ENCODE measurements at regions not wholly inside any gene's neighbourhood (a gene's known extent, or its start where the extent isn't known, plus 50 kb on each side); places are given as distances from the start of the nearest gene placed in this dataset.

DNA sequence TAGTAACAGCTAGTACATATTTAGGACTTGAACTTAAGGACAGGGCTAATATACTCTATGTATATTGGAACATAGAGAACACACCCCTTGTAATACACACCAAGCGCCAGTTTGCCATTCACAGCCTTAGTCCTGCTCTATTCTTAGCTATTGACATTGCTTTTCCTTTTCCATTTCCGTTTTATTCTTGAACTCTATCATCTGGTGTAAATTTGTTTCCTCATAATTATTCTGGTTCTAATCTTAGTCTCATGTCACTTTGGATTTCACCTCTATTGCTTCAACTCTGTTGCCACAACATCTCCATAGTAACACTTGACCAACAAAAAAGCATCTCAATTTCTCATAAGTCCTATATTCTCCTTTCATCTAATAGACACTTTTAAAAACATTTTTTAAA is 225.7 kb downstream of the PHLDA1 start:
- H3K18ac ChIP-seq (ENCODE audit: low read length): no peak overlapping the region
- no peak overlapping the region for H2BK15ac ChIP-seq (ENCODE audit: low read length)
- H2BK120ac ChIP-seq (ENCODE audit: low read depth, low read length): no peak overlapping the region
- H2BK5ac ChIP-seq (ENCODE audit: low read length): no peak overlapping the region
- no peaks in the 10 kb centered on the region for H3K27me3 ChIP-seq (ENCODE audit: control insufficient read depth in 3 of 3, insufficient read depth in 3 of 3, low read depth in 1 of 3, low read length in 3 of 3)
- no CpG with 5 or more reads among the region's 2 CpGs for WGBS, 2 donors (ENCODE audit: extremely low coverage in 2 of 2, insufficient read length in 2 of 2, insufficient replicate concordance in 1 of 2)
- H3K36me3 ChIP-seq (replicated peaks in 1 of 2; ENCODE audit: control insufficient read depth in 2 of 2, insufficient read depth in 2 of 2, low read length in 2 of 2): no peaks in the 10 kb centered on the region
- DNase-seq (ENCODE audit: low spot score): no peak
- H3K79me1 ChIP-seq (ENCODE audit: low read depth, low read length): no peaks in the 10 kb centered on the region
- peaks cover 4 to 27% of the 10 kb centered on the region in 2 donors for H3K9me3 ChIP-seq (replicated peaks in 1 of 2; ENCODE audit: control insufficient read depth in 2 of 2, insufficient read depth in 1 of 2, low read depth in 1 of 2, low read length in 2 of 2)
- H3K4ac ChIP-seq (ENCODE audit: low read length): no peak overlapping the region
- H3K4me1 ChIP-seq (ENCODE audit: control insufficient read depth in 2 of 2, insufficient read depth in 1 of 2, low read depth in 1 of 2, low read length in 2 of 2): peaks cover 0 to 14% of the 10 kb centered on the region in 2 donors
- no peak overlapping the region for H2AK5ac ChIP-seq (ENCODE audit: low read depth, low read length)
- H3K4me2 ChIP-seq (ENCODE audit: insufficient read depth, low read length, poor library complexity, severe bottlenecking): no peak overlapping the region
- no peak overlapping the region for H3K27ac ChIP-seq (replicated peaks; ENCODE audit: low read length)
- no peak overlapping the region for H4K8ac ChIP-seq (ENCODE audit: low read depth, low read length)
- no peak overlapping the region for H2BK12ac ChIP-seq (ENCODE audit: low read length)
- H3K4me3 ChIP-seq (ENCODE audit: low read length in 2 of 2): no peak overlapping the region
- no peak overlapping the region for H2AFZ ChIP-seq (ENCODE audit: low read length)
- no peak overlapping the region for H3K9ac ChIP-seq (ENCODE audit: low read depth, low read length, poor library complexity)
- H3K23ac ChIP-seq (ENCODE audit: low read depth, low read length, poor library complexity): no peak overlapping the region
- no peak overlapping the region for H4K91ac ChIP-seq (ENCODE audit: low read depth, low read length, poor library complexity)
- no peak overlapping the region for H3K14ac ChIP-seq (ENCODE audit: low read length)

DNA sequence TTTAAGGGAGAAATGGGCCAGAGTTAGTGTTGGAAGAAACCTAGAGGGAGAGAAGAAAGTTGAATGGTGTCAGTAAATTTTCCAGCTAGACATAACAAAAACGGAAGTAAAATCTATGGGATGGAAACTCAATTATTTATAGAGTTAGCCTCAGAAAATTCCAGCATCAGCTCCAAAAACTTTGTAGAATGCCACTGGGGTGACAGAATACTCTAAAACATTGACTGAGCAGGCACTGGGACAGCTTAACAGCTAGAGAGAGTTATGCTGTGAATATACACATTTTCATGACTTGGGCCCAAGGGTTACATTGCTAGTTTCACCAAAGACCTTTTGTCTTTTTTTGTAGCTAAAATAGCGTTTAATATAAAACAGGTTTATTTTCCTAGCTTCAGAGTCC is 226.3 kb downstream of the PHLDA1 start:
- Histone ChIP-seq H3K79me1 (ENCODE audit: low read depth, low read length) (no peaks in the 10 kb centered on the region), H2AFZ (ENCODE audit: low read length) (no peak overlapping the region), H3K4me3 (ENCODE audit: low read length in 2 of 2) (no peak overlapping the region), H3K14ac (ENCODE audit: low read length) (no peak overlapping the region), H4K8ac (ENCODE audit: low read depth, low read length) (no peak overlapping the region), H3K9ac (ENCODE audit: low read depth, low read length, poor library complexity) (no peak overlapping the region), H2AK5ac (ENCODE audit: low read depth, low read length) (no peak overlapping the region), H2BK120ac (ENCODE audit: low read depth, low read length) (no peak overlapping the region), H3K27me3 (ENCODE audit: control insufficient read depth in 3 of 3, insufficient read depth in 3 of 3, low read depth in 1 of 3, low read length in 3 of 3) (no peaks in the 10 kb centered on the region), H3K18ac (ENCODE audit: low read length) (no peak overlapping the region), H3K4me2 (ENCODE audit: insufficient read depth, low read length, poor library complexity, severe bottlenecking) (no peak overlapping the region), H4K91ac (ENCODE audit: low read depth, low read length, poor library complexity) (no peak overlapping the region), H3K36me3 (replicated peaks in 1 of 2; ENCODE audit: control insufficient read depth in 2 of 2, insufficient read depth in 2 of 2, low read length in 2 of 2) (no peaks in the 10 kb centered on the region), H3K9me3 (replicated peaks in 1 of 2; ENCODE audit: control insufficient read depth in 2 of 2, insufficient read depth in 1 of 2, low read depth in 1 of 2, low read length in 2 of 2) (peaks cover 4 to 27% of the 10 kb centered on the region in 2 donors), H3K4ac (ENCODE audit: low read length) (no peak overlapping the region), H2BK12ac (ENCODE audit: low read length) (no peak overlapping the region), H2BK15ac (ENCODE audit: low read length) (no peak overlapping the region), H3K4me1 (ENCODE audit: control insufficient read depth in 2 of 2, insufficient read depth in 1 of 2, low read depth in 1 of 2, low read length in 2 of 2) (peaks cover 0 to 12% of the 10 kb centered on the region in 2 donors), H3K27ac (replicated peaks; ENCODE audit: low read length) (no peak overlapping the region), H2BK5ac (ENCODE audit: low read length) (no peak overlapping the region), H3K23ac (ENCODE audit: low read depth, low read length, poor library complexity) (no peak overlapping the region)
- no peak for DNase-seq (ENCODE audit: low spot score)
- WGBS, 2 donors (ENCODE audit: extremely low coverage in 2 of 2, insufficient read length in 2 of 2, insufficient replicate concordance in 1 of 2): no CpG with 5 or more reads among the region's 2 CpGs

DNA sequence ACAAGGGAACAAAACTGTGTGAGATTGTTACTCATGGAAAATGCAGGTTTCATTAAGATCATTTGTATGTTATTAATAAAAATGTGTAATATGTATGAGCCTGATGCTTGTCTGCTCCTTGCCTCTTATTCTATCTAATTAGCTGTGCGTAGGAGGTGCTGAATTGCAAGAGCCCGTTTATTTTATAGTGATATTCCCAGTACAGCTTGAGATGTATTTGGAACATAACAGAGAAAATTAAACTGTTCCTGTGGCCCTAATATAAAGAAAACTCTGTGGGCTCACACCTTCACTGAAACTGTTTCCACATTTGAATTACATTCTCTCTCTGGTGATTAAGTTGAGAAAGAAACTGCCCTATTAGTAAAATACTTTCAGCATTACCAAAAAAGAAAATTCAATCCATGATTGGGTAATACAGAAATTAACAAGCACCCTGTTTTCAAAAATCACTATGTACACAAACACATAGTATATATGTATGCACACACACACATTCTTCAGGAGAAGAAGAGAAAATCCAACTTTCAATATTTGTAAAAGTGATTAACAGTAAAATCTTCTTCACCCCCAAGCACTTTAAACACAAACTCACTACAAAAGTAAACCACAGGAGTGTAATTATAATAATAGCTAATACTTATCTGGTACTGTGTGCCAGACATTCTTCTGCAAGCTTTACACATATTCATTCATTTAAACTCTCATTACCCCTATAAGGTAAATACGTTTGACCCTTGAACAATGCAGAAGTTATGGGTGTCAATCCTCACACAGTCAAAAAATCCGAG is 233.2 kb downstream of the PHLDA1 start:
- Histone ChIP-seq H3K79me1 (ENCODE audit: low read depth, low read length) (no peaks in the 10 kb centered on the region), H4K8ac (ENCODE audit: low read depth, low read length) (no peak overlapping the region), H3K9ac (ENCODE audit: low read depth, low read length, poor library complexity) (no peak overlapping the region), H3K4me1 (ENCODE audit: control insufficient read depth in 2 of 2, insufficient read depth in 1 of 2, low read depth in 1 of 2, low read length in 2 of 2) (no peaks in the 10 kb centered on the region), H3K18ac (ENCODE audit: low read length) (no peak overlapping the region), H3K4ac (ENCODE audit: low read length) (no peak overlapping the region), H4K91ac (ENCODE audit: low read depth, low read length, poor library complexity) (no peak overlapping the region), H3K4me2 (ENCODE audit: insufficient read depth, low read length, poor library complexity, severe bottlenecking) (no peak overlapping the region), H3K14ac (ENCODE audit: low read length) (no peak overlapping the region), H2AFZ (ENCODE audit: low read length) (peak overlapping the region; percentile 26), H2BK120ac (ENCODE audit: low read depth, low read length) (no peak overlapping the region), H3K36me3 (replicated peaks in 1 of 2; ENCODE audit: control insufficient read depth in 2 of 2, insufficient read depth in 2 of 2, low read length in 2 of 2) (no peaks in the 10 kb centered on the region), H3K23ac (ENCODE audit: low read depth, low read length, poor library complexity) (no peak overlapping the region), H2BK15ac (ENCODE audit: low read length) (no peak overlapping the region), H2BK12ac (ENCODE audit: low read length) (no peak overlapping the region), H2BK5ac (ENCODE audit: low read length) (no peak overlapping the region), H3K27ac (replicated peaks; ENCODE audit: low read length) (no peak overlapping the region), H3K9me3 (replicated peaks in 1 of 2; ENCODE audit: control insufficient read depth in 2 of 2, insufficient read depth in 1 of 2, low read depth in 1 of 2, low read length in 2 of 2) (peaks cover 0 to 2% of the 10 kb centered on the region in 2 donors), H2AK5ac (ENCODE audit: low read depth, low read length) (no peak overlapping the region), H3K27me3 (ENCODE audit: control insufficient read depth in 3 of 3, insufficient read depth in 3 of 3, low read depth in 1 of 3, low read length in 3 of 3) (no peaks in the 10 kb centered on the region), H3K4me3 (ENCODE audit: low read length in 2 of 2) (no peak overlapping the region)
- no CpG with 5 or more reads among the region's 4 CpGs for WGBS, 2 donors (ENCODE audit: extremely low coverage in 2 of 2, insufficient read length in 2 of 2, insufficient replicate concordance in 1 of 2)
- DNase-seq (ENCODE audit: low spot score): no peak

DNA sequence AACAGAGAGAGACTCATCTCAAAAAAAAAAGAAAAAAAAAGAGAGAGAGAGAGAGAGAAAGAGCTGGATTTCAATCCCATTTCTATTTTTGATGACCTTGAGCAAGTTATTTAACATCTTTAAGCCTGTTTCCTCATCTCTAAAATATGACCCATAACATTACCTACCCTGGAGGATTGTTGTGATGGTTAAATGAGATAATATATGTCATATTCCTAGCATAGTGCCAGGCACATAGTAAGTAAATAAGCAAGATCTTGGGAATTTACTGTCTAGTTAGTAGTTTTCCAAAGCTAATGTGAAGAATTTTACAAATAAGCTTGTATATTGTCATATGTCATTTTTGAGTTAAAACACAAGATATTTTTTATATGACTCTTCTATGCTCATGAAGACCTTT is 236.5 kb downstream of the PHLDA1 start:
- Histone ChIP-seq H3K36me3 (replicated peaks in 1 of 2; ENCODE audit: control insufficient read depth in 2 of 2, insufficient read depth in 2 of 2, low read length in 2 of 2) (no peaks in the 10 kb centered on the region), H3K9me3 (replicated peaks in 1 of 2; ENCODE audit: control insufficient read depth in 2 of 2, insufficient read depth in 1 of 2, low read depth in 1 of 2, low read length in 2 of 2) (no peaks in the 10 kb centered on the region), H2BK120ac (ENCODE audit: low read depth, low read length) (no peak overlapping the region), H2AFZ (ENCODE audit: low read length) (no peak overlapping the region), H3K4ac (ENCODE audit: low read length) (no peak overlapping the region), H3K9ac (ENCODE audit: low read depth, low read length, poor library complexity) (no peak overlapping the region), H3K79me1 (ENCODE audit: low read depth, low read length) (no peaks in the 10 kb centered on the region), H3K4me2 (ENCODE audit: insufficient read depth, low read length, poor library complexity, severe bottlenecking) (no peak overlapping the region), H3K14ac (ENCODE audit: low read length) (no peak overlapping the region), H2BK12ac (ENCODE audit: low read length) (no peak overlapping the region), H3K4me1 (ENCODE audit: control insufficient read depth in 2 of 2, insufficient read depth in 1 of 2, low read depth in 1 of 2, low read length in 2 of 2) (no peaks in the 10 kb centered on the region), H2BK5ac (ENCODE audit: low read length) (no peak overlapping the region), H3K18ac (ENCODE audit: low read length) (no peak overlapping the region), H4K91ac (ENCODE audit: low read depth, low read length, poor library complexity) (no peak overlapping the region), H3K27me3 (ENCODE audit: control insufficient read depth in 3 of 3, insufficient read depth in 3 of 3, low read depth in 1 of 3, low read length in 3 of 3) (no peaks in the 10 kb centered on the region), H4K8ac (ENCODE audit: low read depth, low read length) (no peak overlapping the region), H3K27ac (replicated peaks; ENCODE audit: low read length) (no peak overlapping the region), H3K23ac (ENCODE audit: low read depth, low read length, poor library complexity) (no peak overlapping the region), H3K4me3 (ENCODE audit: low read length in 2 of 2) (no peak overlapping the region), H2BK15ac (ENCODE audit: low read length) (no peak overlapping the region), H2AK5ac (ENCODE audit: low read depth, low read length) (no peak overlapping the region)
- DNase-seq (ENCODE audit: low spot score): no peak

All from neuronal stem cell (in vitro differentiated cells).